Liver (tissue), 8 donors: ENCODE measurements at regions not wholly inside any gene's neighbourhood (a gene's known extent, or its start where the extent isn't known, plus 50 kb on each side); places are given as distances from the start of the nearest gene placed in this dataset.

ENCODE experiments used
- DNase-seq: peaks from one replicate; pipeline ENCODE4 v3.0.0-alpha.2; 2017; ENCODE audit warnings: low spot score
- H3K27ac ChIP-seq, 2 donors: one replicate each; pipeline ENCODE4 v1.7.0; 2013; ENCODE audit warnings: inconsistent platforms in 2 of 2, low read length in 2 of 2, control low read depth in 1 of 2, low read depth in 1 of 2, mild to moderate bottlenecking in 1 of 2
- H3K27me3 ChIP-seq, 4 donors: one replicate each; pipeline versions ENCODE4 v1.6.1 to v1.7.0; 2013; ENCODE audit warnings: low read length in 3 of 4, inconsistent platforms in 1 of 4, mild to moderate bottlenecking in 1 of 4, moderate library complexity in 1 of 4; ENCODE audit not compliant: control insufficient read depth in 4 of 4, insufficient read depth in 4 of 4
- H3K36me3 ChIP-seq, 4 donors: one replicate each; pipeline versions ENCODE4 v1.6.1 to v1.7.0; 2013; ENCODE audit warnings: low read length in 3 of 4, mild to moderate bottlenecking in 3 of 4, low read depth in 1 of 4, moderate library complexity in 1 of 4; ENCODE audit not compliant: control insufficient read depth in 4 of 4, insufficient read depth in 3 of 4
- H3K4me1 ChIP-seq, 4 donors: one replicate each; pipeline versions ENCODE4 v1.6.1 to v1.7.0; 2013; ENCODE audit warnings: low read length in 3 of 4, mild to moderate bottlenecking in 3 of 4, moderate library complexity in 1 of 4; ENCODE audit not compliant: control insufficient read depth in 4 of 4, insufficient read depth in 4 of 4
- H3K4me3 ChIP-seq, 3 donors: one replicate each; pipeline versions ENCODE4 v1.6.1 to v1.7.0; 2013; ENCODE audit warnings: low read length in 3 of 3, control low read depth in 1 of 3, low read depth in 1 of 3, mild to moderate bottlenecking in 1 of 3
- H3K9ac ChIP-seq, 2 donors: one replicate each; pipeline ENCODE4 v1.7.0; 2013; ENCODE audit warnings: low read length in 2 of 2, mild to moderate bottlenecking in 2 of 2, moderate library complexity in 2 of 2, control low read depth in 1 of 2, low read depth in 1 of 2
- H3K9me3 ChIP-seq, 4 donors: one replicate each; pipeline versions ENCODE4 v1.6.1 to v1.7.0; 2013; ENCODE audit warnings: low read length in 3 of 4; ENCODE audit not compliant: control insufficient read depth in 4 of 4
- EGR1 ChIP-seq, 2 donors: IDR thresholded peaks; 2 replicates each; pipeline ENCODE4 v1.6.1; 2016 to 2018; ENCODE audit warnings: antibody characterized with exemption in 2 of 2, low read depth in 2 of 2
- FOXA1 ChIP-seq: IDR thresholded peaks from 2 replicates; pipeline ENCODE4 v1.6.1; 2016; ENCODE audit warnings: antibody characterized with exemption
- FOXA2 ChIP-seq: IDR thresholded peaks from 2 replicates; pipeline ENCODE4 v1.6.1; 2016; ENCODE audit warnings: antibody characterized with exemption
- GABPA ChIP-seq, 2 donors: IDR thresholded peaks in 1 of 2; conservative IDR thresholded peaks in 1 of 2; 2 replicates each; pipeline ENCODE4 v1.6.1; 2016; ENCODE audit warnings: antibody characterized with exemption in 2 of 2, mild to moderate bottlenecking in 1 of 2, moderate library complexity in 1 of 2
- HNF4A ChIP-seq, 2 donors: conservative IDR thresholded peaks; 2 replicates each; pipeline ENCODE4 v1.6.1; 2016; ENCODE audit warnings: antibody characterized with exemption in 2 of 2, mild to moderate bottlenecking in 2 of 2
- HNF4G ChIP-seq: IDR thresholded peaks from 2 replicates; pipeline ENCODE4 v1.6.1; 2016; ENCODE audit warnings: antibody characterized with exemption
- JUND ChIP-seq, 2 donors: IDR thresholded peaks; 2 replicates each; pipeline ENCODE4 v1.6.1; 2016; ENCODE audit warnings: antibody characterized with exemption in 2 of 2
- NR2F2 ChIP-seq: IDR thresholded peaks from 2 replicates; pipeline ENCODE4 v1.6.1; 2016; ENCODE audit warnings: antibody characterized with exemption
- RAD21 ChIP-seq, 2 donors: IDR thresholded peaks; 2 replicates each; pipeline ENCODE4 v1.6.1; 2016; ENCODE audit warnings: antibody characterized with exemption in 2 of 2, mild to moderate bottlenecking in 2 of 2
- RXRA ChIP-seq, 2 donors: IDR thresholded peaks; 2 replicates each; pipeline ENCODE4 v1.6.1; 2017 to 2018; ENCODE audit warnings: antibody characterized with exemption in 2 of 2, mild to moderate bottlenecking in 1 of 2
- SP1 ChIP-seq: IDR thresholded peaks from 2 replicates; pipeline ENCODE4 v1.6.1; 2018; ENCODE audit warnings: antibody characterized with exemption, mild to moderate bottlenecking
- YY1 ChIP-seq: IDR thresholded peaks from 2 replicates; pipeline ENCODE4 v1.6.1; 2016; ENCODE audit warnings: antibody characterized with exemption, mild to moderate bottlenecking
- ZBTB33 ChIP-seq: IDR thresholded peaks from 2 replicates; pipeline ENCODE4 v1.6.1; 2016; ENCODE audit warnings: antibody characterized with exemption
- WGBS: extraction: QIAGEN DNeasy Blood & Tissue Kit; methylation state at CpG from one replicate; pipeline ENCODE4 v1.1.7; 2013; 5-methylcytosine and 5-hydroxymethylcytosine counted together
- TF ChIP-seq, protein P1 (sequence below): IDR thresholded peaks from 2 replicates; pipeline ENCODE4 v1.6.1; 2016; ENCODE audit warnings: antibody characterized with exemption
- TF ChIP-seq, protein P2 (sequence below): fragments of 150-350 bp; IDR thresholded peaks from 2 replicates; pipeline ENCODE4 v1.5.1; 2017; ENCODE audit warnings: improper control_type of control experiment, low read depth, low read length; ENCODE audit not compliant: missing input control
- TF ChIP-seq, protein P3 (sequence below): IDR thresholded peaks from 2 replicates; pipeline ENCODE4 v1.6.1; 2016; ENCODE audit warnings: antibody characterized with exemption
- TF ChIP-seq, protein P4 (sequence below): IDR thresholded peaks from 2 replicates; pipeline ENCODE4 v1.6.1; 2016; ENCODE audit warnings: antibody characterized with exemption, mild to moderate bottlenecking
- donor health status: healthy.
- donor health status: healthy.
- donor health status: healthy.
- donor health status: healthy.
- donor health status: healthy.

- no peak for TF ChIP-seq HNF4G
- TF ChIP-seq, protein P1, sequence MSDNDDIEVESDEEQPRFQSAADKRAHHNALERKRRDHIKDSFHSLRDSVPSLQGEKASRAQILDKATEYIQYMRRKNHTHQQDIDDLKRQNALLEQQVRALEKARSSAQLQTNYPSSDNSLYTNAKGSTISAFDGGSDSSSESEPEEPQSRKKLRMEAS: no peak
- TF ChIP-seq SP1: no peak
These were observed 164.3 kb downstream of the RPS12 start (continued) for GRCh38 chr6:132978685-132979084.

- Histone ChIP-seq H3K36me3 (no peaks in the 10 kb centered on the region), H3K4me1 (no peaks in the 10 kb centered on the region), H3K27ac (no peak overlapping the region), H3K9ac (no peak overlapping the region), H3K27me3 (peaks cover 0 to 7% (median 0%) of the 10 kb centered on the region in 4 donors), H3K4me3 (no peak overlapping the region), H3K9me3 (no peaks in the 10 kb centered on the region)
- DNase-seq: no peak
- TF ChIP-seq RAD21 (IDR thresholded peaks at IDR 0.05): no peak
- no peak for TF ChIP-seq HNF4A (conservative IDR thresholded peaks at IDR 0.05)
- TF ChIP-seq EGR1 (IDR thresholded peaks at IDR 0.05; ENCODE audit: low read depth in 2 of 2): no peak
- no peak for TF ChIP-seq HNF4G
- TF ChIP-seq, protein P2, sequence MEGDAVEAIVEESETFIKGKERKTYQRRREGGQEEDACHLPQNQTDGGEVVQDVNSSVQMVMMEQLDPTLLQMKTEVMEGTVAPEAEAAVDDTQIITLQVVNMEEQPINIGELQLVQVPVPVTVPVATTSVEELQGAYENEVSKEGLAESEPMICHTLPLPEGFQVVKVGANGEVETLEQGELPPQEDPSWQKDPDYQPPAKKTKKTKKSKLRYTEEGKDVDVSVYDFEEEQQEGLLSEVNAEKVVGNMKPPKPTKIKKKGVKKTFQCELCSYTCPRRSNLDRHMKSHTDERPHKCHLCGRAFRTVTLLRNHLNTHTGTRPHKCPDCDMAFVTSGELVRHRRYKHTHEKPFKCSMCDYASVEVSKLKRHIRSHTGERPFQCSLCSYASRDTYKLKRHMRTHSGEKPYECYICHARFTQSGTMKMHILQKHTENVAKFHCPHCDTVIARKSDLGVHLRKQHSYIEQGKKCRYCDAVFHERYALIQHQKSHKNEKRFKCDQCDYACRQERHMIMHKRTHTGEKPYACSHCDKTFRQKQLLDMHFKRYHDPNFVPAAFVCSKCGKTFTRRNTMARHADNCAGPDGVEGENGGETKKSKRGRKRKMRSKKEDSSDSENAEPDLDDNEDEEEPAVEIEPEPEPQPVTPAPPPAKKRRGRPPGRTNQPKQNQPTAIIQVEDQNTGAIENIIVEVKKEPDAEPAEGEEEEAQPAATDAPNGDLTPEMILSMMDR: no peak
- no peak for TF ChIP-seq SP1
- no peak for TF ChIP-seq ZBTB33
- no peak for TF ChIP-seq RXRA (IDR thresholded peaks at IDR 0.05)
- TF ChIP-seq NR2F2: no peak
- TF ChIP-seq JUND (IDR thresholded peaks at IDR 0.05): no peak
- TF ChIP-seq YY1: no peak
- no peak for TF ChIP-seq FOXA1
- TF ChIP-seq, protein P1: no peak
- WGBS: 75% methylated on average over 2 of the region's 2 CpGs
These were observed 179.4 kb downstream of the RPS12 start for GRCh38 chr6:132993738-132994137.

DNA sequence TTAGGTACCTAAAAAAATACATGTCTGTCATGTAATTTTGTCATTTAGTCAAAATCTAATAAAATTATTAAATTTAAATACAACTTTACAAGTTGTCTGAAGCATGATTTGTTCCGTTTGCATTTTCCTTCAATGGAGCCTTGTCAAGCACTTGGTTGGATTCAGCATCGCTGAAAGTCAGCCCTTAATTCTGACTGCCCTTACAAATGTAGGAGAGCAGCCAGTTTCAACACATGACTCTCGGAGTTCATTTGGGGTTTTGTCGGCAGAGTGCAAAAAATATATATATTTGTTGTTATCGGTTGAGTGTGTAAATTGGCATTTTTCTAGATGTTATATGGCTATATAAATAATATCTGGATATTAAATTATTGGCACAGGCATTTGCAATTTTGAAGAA, 180.6 kb downstream of the RPS12 start:
- Histone ChIP-seq H3K4me3 (no peak overlapping the region), H3K4me1 (no peaks in the 10 kb centered on the region), H3K27ac (no peak overlapping the region), H3K9ac (no peak overlapping the region), H3K36me3 (no peaks in the 10 kb centered on the region), H3K27me3 (peaks cover 0 to 7% (median 0%) of the 10 kb centered on the region in 4 donors), H3K9me3 (no peaks in the 10 kb centered on the region)
- TF ChIP-seq GABPA (IDR thresholded peaks at IDR 0.05 in 1 of 2, conservative IDR thresholded peaks at IDR 0.05 in 1 of 2) (no peak), EGR1 (IDR thresholded peaks at IDR 0.05; ENCODE audit: low read depth in 2 of 2) (no peak), YY1 (no peak), FOXA1 (no peak), FOXA2 (no peak), HNF4G (no peak), SP1 (no peak), RXRA (IDR thresholded peaks at IDR 0.05) (no peak), RAD21 (IDR thresholded peaks at IDR 0.05) (no peak), JUND (IDR thresholded peaks at IDR 0.05) (no peak)
- TF ChIP-seq, protein P2: no peak
- TF ChIP-seq, protein P1: no peak
- TF ChIP-seq, protein P3, sequence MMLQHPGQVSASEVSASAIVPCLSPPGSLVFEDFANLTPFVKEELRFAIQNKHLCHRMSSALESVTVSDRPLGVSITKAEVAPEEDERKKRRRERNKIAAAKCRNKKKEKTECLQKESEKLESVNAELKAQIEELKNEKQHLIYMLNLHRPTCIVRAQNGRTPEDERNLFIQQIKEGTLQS: no peak
- TF ChIP-seq, protein P4, sequence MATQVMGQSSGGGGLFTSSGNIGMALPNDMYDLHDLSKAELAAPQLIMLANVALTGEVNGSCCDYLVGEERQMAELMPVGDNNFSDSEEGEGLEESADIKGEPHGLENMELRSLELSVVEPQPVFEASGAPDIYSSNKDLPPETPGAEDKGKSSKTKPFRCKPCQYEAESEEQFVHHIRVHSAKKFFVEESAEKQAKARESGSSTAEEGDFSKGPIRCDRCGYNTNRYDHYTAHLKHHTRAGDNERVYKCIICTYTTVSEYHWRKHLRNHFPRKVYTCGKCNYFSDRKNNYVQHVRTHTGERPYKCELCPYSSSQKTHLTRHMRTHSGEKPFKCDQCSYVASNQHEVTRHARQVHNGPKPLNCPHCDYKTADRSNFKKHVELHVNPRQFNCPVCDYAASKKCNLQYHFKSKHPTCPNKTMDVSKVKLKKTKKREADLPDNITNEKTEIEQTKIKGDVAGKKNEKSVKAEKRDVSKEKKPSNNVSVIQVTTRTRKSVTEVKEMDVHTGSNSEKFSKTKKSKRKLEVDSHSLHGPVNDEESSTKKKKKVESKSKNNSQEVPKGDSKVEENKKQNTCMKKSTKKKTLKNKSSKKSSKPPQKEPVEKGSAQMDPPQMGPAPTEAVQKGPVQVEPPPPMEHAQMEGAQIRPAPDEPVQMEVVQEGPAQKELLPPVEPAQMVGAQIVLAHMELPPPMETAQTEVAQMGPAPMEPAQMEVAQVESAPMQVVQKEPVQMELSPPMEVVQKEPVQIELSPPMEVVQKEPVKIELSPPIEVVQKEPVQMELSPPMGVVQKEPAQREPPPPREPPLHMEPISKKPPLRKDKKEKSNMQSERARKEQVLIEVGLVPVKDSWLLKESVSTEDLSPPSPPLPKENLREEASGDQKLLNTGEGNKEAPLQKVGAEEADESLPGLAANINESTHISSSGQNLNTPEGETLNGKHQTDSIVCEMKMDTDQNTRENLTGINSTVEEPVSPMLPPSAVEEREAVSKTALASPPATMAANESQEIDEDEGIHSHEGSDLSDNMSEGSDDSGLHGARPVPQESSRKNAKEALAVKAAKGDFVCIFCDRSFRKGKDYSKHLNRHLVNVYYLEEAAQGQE: no peak
- no peak for DNase-seq
- WGBS: 88% methylated on average over 5 of the region's 5 CpGs
